IMR-90 (cell line): ENCODE measurements at regions not wholly inside any gene's neighbourhood (a gene's known extent, or its start where the extent isn't known, plus 50 kb on each side); places are given as distances from the start of the nearest gene placed in this dataset.

ENCODE experiments used
- ATAC-seq: fragments of 200-7000 bp; cut with Tn5 transposase; 2 replicates; pipeline ENCODE4 v1.9.1; 2020; ENCODE audit warnings: low read depth, mild to moderate bottlenecking, moderate library complexity
- BruUV-seq: library from RNA; stranded (reverse); fragments of 400-500 nt; replicated peaks from 2 replicates; lab custom pipeline; 2021; lab: Mats Ljungman, UMichigan
- CTCF ChIA-PET: fragments of 300-600 bp; formaldehyde crosslinking; extraction: SDS; loops from one replicate; lab custom pipeline; 2021; ENCODE audit warnings: antibody characterized with exemption; lab: Yijun Ruan, JAX
- POLR2A ChIA-PET: fragments of 300-600 bp; sonication (Branson Sonifier 250); formaldehyde crosslinking; loops from one replicate; lab custom pipeline; 2022; ENCODE audit warnings: antibody characterized with exemption; ENCODE audit not compliant: unreplicated experiment; lab: Charles Lee
- DNase-seq: peaks from one replicate; pipeline ENCODE4 v3.0.0; 2013
- H2AFZ ChIP-seq: replicated peaks from 2 replicates; pipeline ENCODE3; 2013; ENCODE audit warnings: low read length, mild to moderate bottlenecking; ENCODE audit not compliant: poor library complexity
- H2AK5ac ChIP-seq: 2 replicates; pipeline ENCODE4 v1.6.1; 2013; ENCODE audit warnings: low read depth, low read length, inconsistent platforms
- H2AK9ac ChIP-seq: replicated peaks from 2 replicates; pipeline ENCODE3; 2013; ENCODE audit warnings: mild to moderate bottlenecking, low read depth, low read length, moderate library complexity; ENCODE audit not compliant: poor library complexity
- H2BK120ac ChIP-seq: 2 replicates; pipeline ENCODE4 v1.6.1; 2013; ENCODE audit warnings: low read depth, low read length, inconsistent platforms
- H2BK15ac ChIP-seq: 3 replicates; pipeline ENCODE4 v1.6.1; 2013; ENCODE audit warnings: low read depth, low read length, inconsistent platforms
- H2BK20ac ChIP-seq: 2 replicates; pipeline ENCODE4 v1.6.1; 2013; ENCODE audit warnings: low read depth, mild to moderate bottlenecking, inconsistent platforms, low read length, moderate library complexity
- H2BK5ac ChIP-seq: 2 replicates; pipeline ENCODE4 v1.6.1; 2013; ENCODE audit warnings: mild to moderate bottlenecking, low read depth, low read length, inconsistent platforms; ENCODE audit not compliant: poor library complexity, severe bottlenecking
- H3K14ac ChIP-seq: replicated peaks from 2 replicates; pipeline ENCODE4 v1.6.1; 2013; ENCODE audit warnings: low read depth, low read length, inconsistent platforms
- H3K18ac ChIP-seq: 2 replicates; pipeline ENCODE4 v1.6.1; 2013; ENCODE audit warnings: low read depth, low read length, control low read depth
- H3K23ac ChIP-seq: 2 replicates; pipeline ENCODE4 v1.6.1; 2013; ENCODE audit warnings: low read depth, low read length, inconsistent platforms
- H3K27ac ChIP-seq: 2 replicates; pipeline ENCODE4 v1.5.1; 2013; ENCODE audit warnings: mild to moderate bottlenecking, control low read depth, low read length; ENCODE audit not compliant: insufficient read depth
- H3K27me3 ChIP-seq: 2 replicates; pipeline ENCODE4 v1.6.1; 2013; ENCODE audit warnings: low read length; ENCODE audit not compliant: control insufficient read depth, insufficient read depth
- H3K36me3 ChIP-seq: 2 replicates; pipeline ENCODE4 v1.6.1; 2013; ENCODE audit warnings: low read length, mixed read lengths; ENCODE audit not compliant: control insufficient read depth, insufficient read depth
- H3K4ac ChIP-seq: 2 replicates; pipeline ENCODE4 v1.6.1; 2013; ENCODE audit warnings: low read depth, low read length, inconsistent platforms
- H3K4me1 ChIP-seq: 2 replicates; pipeline ENCODE4 v1.6.1; 2013; ENCODE audit warnings: low read length, mixed read lengths; ENCODE audit not compliant: control insufficient read depth, insufficient read depth
- H3K4me2 ChIP-seq: 2 replicates; pipeline ENCODE4 v1.6.1; 2013; ENCODE audit warnings: low read depth, mild to moderate bottlenecking, control low read depth, low read length, moderate library complexity
- H3K4me3 ChIP-seq: 2 replicates; pipeline ENCODE4 v1.5.1; 2013; ENCODE audit warnings: low read depth, mild to moderate bottlenecking, control low read depth, low read length, moderate library complexity; ENCODE audit not compliant: insufficient read depth
- H3K56ac ChIP-seq: 2 replicates; pipeline ENCODE4 v1.6.1; 2013; ENCODE audit warnings: low read length, inconsistent platforms; ENCODE audit not compliant: insufficient read depth; ENCODE audit errors: extremely low read depth
- H3K79me1 ChIP-seq, 2 experiments: 2 replicates each; pipeline ENCODE4 v1.6.1; 2013; ENCODE audit warnings: low read length in 2 of 2, inconsistent platforms in 1 of 2, low read depth in 1 of 2
- H3K9ac ChIP-seq: 2 replicates; pipeline ENCODE4 v1.6.1; 2013; ENCODE audit warnings: low read depth, low read length, control low read depth
- H3K9me1 ChIP-seq: 2 replicates; pipeline ENCODE4 v1.6.1; 2013; ENCODE audit warnings: low read length, inconsistent platforms; ENCODE audit not compliant: insufficient read depth
- H3K9me3 ChIP-seq: 2 replicates; pipeline ENCODE4 v1.6.1; 2013; ENCODE audit warnings: low read length; ENCODE audit not compliant: control insufficient read depth, insufficient read depth
- H4K20me1 ChIP-seq: 2 replicates; pipeline ENCODE4 v1.6.1; 2013; ENCODE audit warnings: low read length, inconsistent platforms; ENCODE audit not compliant: insufficient read depth
- H4K5ac ChIP-seq: 2 replicates; pipeline ENCODE4 v1.6.1; 2013; ENCODE audit warnings: mild to moderate bottlenecking, low read depth, low read length, control low read depth
- H4K8ac ChIP-seq, 2 experiments: 2 replicates each; pipeline ENCODE4 v1.6.1; 2013; ENCODE audit warnings: low read depth in 2 of 2, low read length in 2 of 2, control low read depth in 1 of 2, inconsistent platforms in 1 of 2
- H4K91ac ChIP-seq: 2 replicates; pipeline ENCODE4 v1.6.1; 2013; ENCODE audit warnings: low read depth, low read length, inconsistent platforms; ENCODE audit not compliant: insufficient read depth
- BHLHE40 ChIP-seq: fragments of 150-350 bp; IDR thresholded peaks from 2 replicates; pipeline ENCODE4 v1.6.1; 2016; ENCODE audit warnings: mild to moderate bottlenecking, low read depth, low read length
- CEBPB ChIP-seq: IDR thresholded peaks from 2 replicates; pipeline ENCODE4 v1.6.1; 2012; ENCODE audit warnings: low read depth, low read length, improper control_type of control experiment
- CHD1 ChIP-seq: IDR thresholded peaks from 2 replicates; pipeline ENCODE4 v1.6.1; 2012; ENCODE audit warnings: low read depth, low read length, improper control_type of control experiment
- CTCF ChIP-seq: conservative IDR thresholded peaks from 2 replicates; pipeline ENCODE4 v1.5.1; 2012; ENCODE audit warnings: mild to moderate bottlenecking, low read depth, low read length, improper control_type of control experiment
- ELK1 ChIP-seq: fragments of 150-350 bp; IDR thresholded peaks from 2 replicates; pipeline ENCODE4 v1.6.1; 2016; ENCODE audit warnings: low read depth, mild to moderate bottlenecking, low read length, moderate library complexity, borderline replicate concordance
- MAFK ChIP-seq: IDR thresholded peaks from 2 replicates; pipeline ENCODE4 v1.6.1; 2012; ENCODE audit warnings: low read depth, low read length, improper control_type of control experiment
- MAZ ChIP-seq: IDR thresholded peaks from 2 replicates; pipeline ENCODE4 v1.6.1; 2012; ENCODE audit warnings: low read depth, mild to moderate bottlenecking, low read length, improper control_type of control experiment, moderate library complexity, borderline replicate concordance
- MXI1 ChIP-seq: IDR thresholded peaks from 2 replicates; pipeline ENCODE4 v1.6.1; 2012; ENCODE audit warnings: low read depth, mild to moderate bottlenecking, low read length, moderate library complexity, borderline replicate concordance
- NFE2L2 ChIP-seq: fragments of 150-350 bp; IDR thresholded peaks from 2 replicates; pipeline ENCODE4 v1.6.1; 2016; ENCODE audit warnings: low read depth, mild to moderate bottlenecking, low read length
- POLR2A ChIP-seq: IDR thresholded peaks from 2 replicates; pipeline ENCODE4 v1.6.1; 2012; ENCODE audit warnings: mild to moderate bottlenecking, low read depth, low read length
- RAD21 ChIP-seq: IDR thresholded peaks from 2 replicates; pipeline ENCODE4 v1.6.1; 2012; ENCODE audit warnings: low read length, improper control_type of control experiment
- RCOR1 ChIP-seq: IDR thresholded peaks from 2 replicates; pipeline ENCODE4 v1.6.1; 2012; ENCODE audit warnings: mild to moderate bottlenecking, low read length, improper control_type of control experiment; ENCODE audit not compliant: insufficient replicate concordance
- RFX5 ChIP-seq: IDR thresholded peaks from 2 replicates; pipeline ENCODE4 v1.8.0; 2012; ENCODE audit warnings: low read depth, mild to moderate bottlenecking, low read length, moderate library complexity
- SMC3 ChIP-seq: fragments of 150-350 bp; IDR thresholded peaks from 2 replicates; pipeline ENCODE4 v1.6.1; 2016; ENCODE audit warnings: low read depth, mild to moderate bottlenecking, antibody characterized with exemption, low read length, moderate library complexity
- USF2 ChIP-seq: fragments of 150-350 bp; IDR thresholded peaks from 2 replicates; pipeline ENCODE4 v1.6.1; 2017; ENCODE audit warnings: mild to moderate bottlenecking, antibody characterized with exemption, low read length, low read depth
- WGBS, 2 experiments: methylation state at CpG; one replicate each; pipeline versions ENCODE4 v1.1.5 to v1.1.7; 2013; ENCODE audit warnings: missing lambda C conversion rate in 2 of 2; ENCODE audit not compliant: insufficient read length in 1 of 2; ENCODE audit errors: extremely low coverage in 2 of 2; 5-methylcytosine and 5-hydroxymethylcytosine counted together
- dilution Hi-C: fragments of 300-500 bp; cut with HindIII; formaldehyde crosslinking; loops from one replicate; pipeline ENCODE4 v1.14.3; 2018; ENCODE audit warnings: low sequenced_read_pairs; ENCODE audit not compliant: unreplicated experiment
- in situ Hi-C: fragments of 300-500 bp; cut with MboI; formaldehyde crosslinking; loops from 3 replicates; pipeline ENCODE4 v1.14.3; 2019; ENCODE audit warnings: low sequenced_read_pairs, inconsistent platforms, mixed read lengths
- intact Hi-C: fragments of 100-400 bp; cut with micrococcal nuclease; formaldehyde crosslinking; loops from 2 replicates; pipeline ENCODE4 v1.10.0; 2022

- Histone ChIP-seq H3K4me3 (no peak overlapping the region), H4K91ac (peak overlapping the region; percentile 75), H2BK120ac (peak overlapping the region; percentile 86), H2BK20ac (peak overlapping the region; percentile 83), H3K4me1 (peaks cover 56% of the 10 kb centered on the region), H4K20me1 (no peaks in the 10 kb centered on the region; the same call in 1 of the 2 replicates), H3K27ac (peak overlapping the region; percentile 72), H2AK5ac (peak overlapping the region; percentile 88), H3K23ac (peak overlapping the region; percentile 78; the same call in 1 of the 2 replicates), H3K9ac (no peak overlapping the region), H3K9me3 (no peaks in the 10 kb centered on the region), H3K9me1 (peaks cover 46% of the 10 kb centered on the region), H3K27me3 (no peaks in the 10 kb centered on the region), H3K18ac (peak overlapping the region; percentile 38), H3K4ac (peak overlapping the region; percentile 92), H4K5ac (peak overlapping the region; percentile 58; the same call in 1 of the 2 replicates), H3K4me2 (peak overlapping the region; percentile 22), H3K56ac (peak overlapping the region; percentile 68), H2BK5ac (peak overlapping the region; percentile 71), H2BK15ac (peak overlapping the region; percentile 49; the same call in 1 of the 3 replicates), H3K14ac (peak overlapping the region; percentile 74), H4K8ac (peak overlapping the region; percentile 67 to 82), H3K36me3 (peaks cover 4% of the 10 kb centered on the region; the same call in 1 of the 2 replicates), H2AFZ (peak overlapping the region; percentile 15), H2AK9ac (peak overlapping the region; percentile 2), H3K79me1 (peaks cover 49 to 84% of the 10 kb centered on the region in 2 experiments)
- intact Hi-C loops, result no loop called here
- ATAC-seq (peak; percentile 79), DNase-seq (peak; percentile 98)
- no CpG with 5 or more reads among the region's 3 CpGs for WGBS, 2 experiments
- POLR2A ChIA-PET, result interaction anchor here (0.6 to 1.1 kb wide), 4 partner anchors 12 to 100 kb away, joined by 3 to 4 read pairs (median 3); no protein-coding TSS in a partner anchor
- no TSS peak for BruUV-seq
- CTCF ChIA-PET, result interaction anchor here (0.9 kb wide), 1 partner anchor 77 kb away, joined by 3 read pairs; no protein-coding TSS in a partner anchor
- TF ChIP-seq MAZ, result no peak; the same call in 1 of the 2 replicates
- no peak for TF ChIP-seq CTCF
- TF ChIP-seq POLR2A, result no peak
- TF ChIP-seq BHLHE40, result peak; percentile 85
- TF ChIP-seq RFX5, result no peak
- TF ChIP-seq NFE2L2, result peak; percentile 33; the same call in 1 of the 2 replicates
- 0 out of 2 replicates have a peak, but pooled peaks have one; percentile 9 for TF ChIP-seq MAFK
- TF ChIP-seq CEBPB, result peak; percentile 84
- no peak for TF ChIP-seq CHD1
- peak; percentile 17; the same call in 1 of the 2 replicates for TF ChIP-seq RAD21
- 0 out of 2 replicates have a peak, but pooled peaks have one; percentile 32 for TF ChIP-seq MXI1
- peak; percentile 17; the same call in 1 of the 2 replicates for TF ChIP-seq SMC3
- TF ChIP-seq USF2, result no peak
- TF ChIP-seq ELK1, result no peak
- peak; percentile 96 for TF ChIP-seq RCOR1
- dilution Hi-C loops, result no loop called here
- in situ Hi-C loops, result no loop called here
Observed at GRCh38 chr1:201636510-201636971, 97.6 kb downstream of the NAV1 start.
